HL-60 (cell line): ENCODE measurements at regions not wholly inside any gene's neighbourhood (a gene's known extent, or its start where the extent isn't known, plus 50 kb on each side); places are given as distances from the start of the nearest gene placed in this dataset.

Experiments
- DNase-seq, 2 experiments: peaks; one replicate each; pipeline ENCODE4 v3.0.0-alpha.2; 2010 to 2020; ENCODE audit warnings: low read depth in 1 of 2, low spot score in 1 of 2
- H3K27ac ChIP-seq: fragments of 250-450 bp; sonication (Bioruptor Pico); replicated peaks from 2 replicates; pipeline ENCODE4 v1.5.1; 2020; ENCODE audit warnings: mild to moderate bottlenecking, moderate library complexity
- H3K27me3 ChIP-seq: fragments of 250-450 bp; sonication (Bioruptor Pico); 2 replicates; pipeline ENCODE4 v1.5.1; 2021; ENCODE audit warnings: mild to moderate bottlenecking, moderate library complexity; ENCODE audit not compliant: insufficient read depth, poor library complexity, severe bottlenecking
- H3K4me3 ChIP-seq: replicated peaks from 2 replicates; pipeline ENCODE4 v1.5.1; 2011; ENCODE audit warnings: mild to moderate bottlenecking, control low read depth, low read length; ENCODE audit not compliant: insufficient read depth
- CTCF ChIP-seq: IDR thresholded peaks from one replicate; pipeline ENCODE4 v1.5.1; 2011; ENCODE audit warnings: low read length, control low read depth, inconsistent platforms; ENCODE audit not compliant: insufficient read depth
- GABPA ChIP-seq: IDR thresholded peaks from 2 replicates; pipeline ENCODE4 v1.6.1; 2012; ENCODE audit warnings: low read depth
- POLR2AphosphoS5 ChIP-seq: IDR thresholded peaks from 2 replicates; pipeline ENCODE4 v1.6.1; 2012; ENCODE audit warnings: low read depth
- REST ChIP-seq: IDR thresholded peaks from 2 replicates; pipeline ENCODE4 v1.6.1; 2012; ENCODE audit warnings: low read depth; ENCODE audit not compliant: insufficient replicate concordance
- SPI1 ChIP-seq: IDR thresholded peaks from 2 replicates; pipeline ENCODE4 v1.6.1; 2012; ENCODE audit warnings: low read depth, mild to moderate bottlenecking, borderline replicate concordance

DNA sequence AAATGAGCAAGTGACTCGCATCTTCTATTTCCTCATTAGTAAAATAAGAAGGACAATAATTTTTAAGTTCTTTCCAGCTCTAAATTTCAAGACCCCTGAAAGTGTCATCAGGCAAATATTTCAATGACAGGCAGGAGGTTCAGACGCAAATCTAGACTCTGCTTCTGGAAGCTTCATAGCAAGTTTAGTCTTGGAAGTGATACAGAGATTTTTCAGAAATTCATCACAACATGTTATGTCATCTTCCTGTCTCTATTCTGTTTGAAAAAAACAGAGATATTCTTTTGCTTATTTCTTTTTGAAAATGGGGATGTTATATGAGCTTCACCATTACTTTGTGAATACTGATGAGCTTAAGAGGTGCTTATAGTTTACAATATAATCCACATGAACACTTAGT is 74.0 kb downstream of the C3orf85 start:
- no peak for TF ChIP-seq SPI1
- TF ChIP-seq GABPA: no peak
- TF ChIP-seq POLR2AphosphoS5: no peak
- no peak for TF ChIP-seq CTCF
- no peak for TF ChIP-seq REST
- no peak overlapping the region for H3K27ac ChIP-seq
- H3K4me3 ChIP-seq: no peak overlapping the region
- no peaks in the 10 kb centered on the region for H3K27me3 ChIP-seq
- DNase-seq: no peak

DNA sequence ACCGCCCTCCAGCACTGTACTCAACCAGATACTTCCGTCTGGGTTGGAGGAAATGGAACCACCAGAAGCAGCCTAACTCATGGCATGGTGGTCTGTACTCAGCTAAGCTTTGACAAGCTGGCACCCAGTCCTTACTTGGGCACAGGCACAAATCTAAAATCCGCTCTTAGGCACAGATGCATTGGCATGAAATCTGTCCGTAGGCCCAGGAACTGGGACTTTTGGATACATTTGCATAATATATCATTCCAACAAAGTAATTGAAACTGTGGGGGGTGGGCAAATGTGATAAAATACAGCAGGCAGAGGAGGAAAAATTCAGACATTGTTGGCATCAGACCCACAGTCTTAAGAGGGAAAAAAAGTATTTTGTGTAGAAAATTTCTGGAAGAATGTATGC is 75.4 kb downstream of the C3orf85 start:
- DNase-seq: no peak
- H3K27me3 ChIP-seq: no peaks in the 10 kb centered on the region
- TF ChIP-seq SPI1 (no peak), REST (no peak), POLR2AphosphoS5 (no peak), CTCF (no peak), GABPA (no peak)
- H3K4me3 ChIP-seq: no peak overlapping the region
- H3K27ac ChIP-seq: no peak overlapping the region

DNA sequence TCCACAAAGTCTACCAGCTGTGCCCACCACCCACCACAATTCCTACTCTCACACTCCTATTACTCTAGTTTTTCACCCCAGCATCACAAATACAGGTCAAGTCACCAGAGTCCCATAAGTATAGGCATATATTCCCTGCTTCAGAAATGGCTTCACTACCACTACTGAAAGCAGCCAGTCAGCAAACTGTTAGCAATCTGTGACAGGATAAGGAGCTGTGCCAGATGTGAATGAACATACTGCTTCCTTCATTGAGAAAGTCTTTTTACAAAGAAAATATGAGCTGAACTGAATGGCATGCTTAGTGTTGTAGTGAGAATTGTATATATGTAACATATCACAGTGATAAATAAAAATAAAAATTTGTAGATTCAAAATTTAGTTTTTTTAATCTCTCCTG is 76.8 kb downstream of the C3orf85 start:
- Histone ChIP-seq H3K27ac (no peak overlapping the region), H3K4me3 (no peak overlapping the region), H3K27me3 (no peaks in the 10 kb centered on the region)
- no peak for DNase-seq
- TF ChIP-seq POLR2AphosphoS5 (no peak), SPI1 (no peak), GABPA (no peak), REST (no peak), CTCF (no peak)
